NCI-H226 (cell line): ENCODE measurements at regions not wholly inside any gene's neighbourhood (a gene's known extent, or its start where the extent isn't known, plus 50 kb on each side); places are given as distances from the start of the nearest gene placed in this dataset.

Experiments used
- DNase-seq: peaks from one replicate; pipeline ENCODE4 v3.0.0-alpha.2; 2015

GRCh38 chr11:28512143-28512756 lies 404.1 kb downstream of the METTL15 start:
- DNase-seq = no peak

GRCh38 chr11:28505232-28505631 lies 397.0 kb downstream of the METTL15 start:
- no peak for DNase-seq

DNA sequence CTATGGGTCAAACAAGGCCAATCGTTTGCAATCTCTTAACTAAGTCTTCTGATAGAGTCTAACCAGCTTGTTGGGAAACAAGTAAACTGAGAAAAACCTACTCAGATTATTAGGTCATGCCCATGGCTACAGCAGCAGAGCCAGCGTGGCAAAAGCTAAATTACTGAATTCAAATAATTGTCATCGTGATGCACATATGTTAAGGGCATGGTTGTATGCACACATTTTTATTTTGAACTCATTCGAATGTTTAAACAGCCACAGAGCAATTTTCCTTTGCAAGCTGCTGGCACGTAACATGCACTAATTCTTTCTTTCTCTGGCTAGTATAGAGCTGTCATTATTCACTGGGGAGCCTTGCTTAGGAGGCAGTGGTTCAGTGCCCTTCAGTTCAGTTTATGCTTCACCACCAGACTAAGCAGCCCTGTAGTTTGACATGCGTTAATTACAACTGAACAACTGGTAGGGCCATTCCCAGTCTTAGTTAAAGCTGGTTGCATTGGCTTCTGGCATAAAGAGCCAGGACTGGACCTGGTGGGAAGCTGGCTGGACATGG lies 396.4 kb downstream of the METTL15 start:
- DNase-seq = no peak

- no peak for DNase-seq
These were observed 387.1 kb downstream of the METTL15 start for GRCh38 chr11:28495333-28495732.

DNA sequence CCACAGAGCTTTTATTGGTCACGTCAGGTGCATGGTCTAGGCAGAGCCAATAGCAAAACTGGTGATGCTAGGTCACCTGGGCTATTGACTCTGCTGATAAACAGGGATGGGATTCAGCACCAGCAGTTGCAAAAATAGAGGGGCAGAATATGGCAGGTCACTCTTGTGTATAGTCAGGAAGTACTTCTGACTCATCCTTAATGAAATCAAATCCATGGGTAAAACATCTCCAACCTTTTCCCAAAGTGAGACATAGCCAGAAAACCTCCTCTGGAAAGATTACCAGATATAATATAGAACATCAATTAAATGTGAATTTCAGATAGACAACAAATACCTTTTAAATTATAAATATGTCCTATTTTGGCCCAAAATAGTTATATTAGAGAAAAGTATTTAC lies 383.2 kb downstream of the METTL15 start:
- peak; percentile 8 for DNase-seq

DNA sequence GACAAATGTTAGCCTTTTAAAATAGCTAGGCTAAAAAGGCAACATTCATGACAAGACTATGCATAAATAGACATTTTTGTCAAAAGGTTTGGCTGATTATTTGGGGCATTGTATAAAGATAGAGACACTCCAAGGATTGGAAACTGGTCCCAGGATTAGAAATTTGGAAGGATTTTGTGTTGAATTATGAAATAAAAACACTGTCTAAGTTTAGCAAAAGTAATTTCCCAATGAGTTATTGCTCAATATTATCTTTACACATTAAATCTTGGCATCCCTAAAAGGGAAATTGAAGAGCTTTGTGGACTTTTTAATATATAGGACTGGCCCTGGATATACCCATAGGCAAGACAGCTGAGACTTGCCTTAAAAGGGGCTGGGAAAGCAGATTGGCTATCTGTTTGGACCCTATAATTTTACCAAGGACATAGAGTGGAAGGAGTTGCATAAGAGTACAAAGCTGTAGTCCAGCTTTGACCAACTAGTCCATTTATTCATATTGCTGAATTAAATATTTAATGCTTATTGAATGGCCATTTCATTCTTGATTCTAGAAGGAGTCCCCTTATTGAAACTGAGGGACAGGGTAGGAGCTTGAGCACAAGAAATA lies 382.7 kb downstream of the METTL15 start:
- no peak for DNase-seq

DNA sequence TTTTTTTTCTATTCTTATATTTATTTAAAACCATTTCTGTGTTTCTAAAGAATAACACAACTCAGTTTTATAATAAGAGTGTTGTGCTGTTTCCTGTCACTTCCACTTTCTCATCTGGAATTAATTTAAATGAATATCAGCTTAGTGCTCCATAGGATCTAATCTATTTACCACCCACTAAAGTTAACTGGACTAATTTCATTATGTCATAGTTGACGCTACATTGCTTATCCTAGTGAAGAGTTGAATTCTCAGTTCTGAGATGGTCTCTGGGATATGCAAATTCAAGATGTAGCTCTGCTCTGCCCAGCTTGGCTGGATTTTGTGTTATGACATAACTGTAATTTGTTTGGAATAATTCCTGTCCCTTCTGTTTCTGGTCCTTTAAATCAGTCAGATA lies 380.1 kb downstream of the METTL15 start:
- no peak for DNase-seq

GRCh38 chr11:28483072-28483867 lies 375.1 kb downstream of the METTL15 start:
- DNase-seq = no peak

- DNase-seq = no peak
These were observed 374.5 kb downstream of the METTL15 start for GRCh38 chr11:28482666-28483065.

GRCh38 chr11:28481616-28482480 lies 373.7 kb downstream of the METTL15 start:
- no peak for DNase-seq

GRCh38 chr11:28480406-28480805 lies 372.2 kb downstream of the METTL15 start:
- no peak for DNase-seq

GRCh38 chr11:28476864-28477263 lies 368.7 kb downstream of the METTL15 start:
- DNase-seq = no peak

GRCh38 chr11:28476049-28476448 lies 367.9 kb downstream of the METTL15 start:
- DNase-seq = no peak

DNA sequence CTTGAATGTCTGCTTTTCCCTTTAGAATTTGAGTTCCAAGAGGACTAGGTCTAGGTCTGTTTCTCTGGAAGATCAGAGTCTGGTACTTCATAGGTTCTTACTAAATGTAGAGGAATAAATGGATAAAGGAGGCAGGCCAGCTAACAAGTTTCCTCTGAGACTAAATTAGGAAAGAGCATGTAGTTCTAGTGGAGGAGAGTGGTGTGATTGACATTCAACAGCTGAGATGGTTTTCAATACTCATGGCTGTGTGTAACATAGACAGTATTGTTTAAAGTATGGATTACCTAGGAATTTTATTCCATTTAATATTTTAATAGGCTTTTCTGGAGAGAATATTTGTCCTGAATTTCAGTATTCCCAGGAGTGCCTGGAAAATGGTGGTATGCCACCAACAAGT lies 364.7 kb downstream of the METTL15 start:
- DNase-seq = no peak

GRCh38 chr11:28471537-28471936 lies 363.3 kb downstream of the METTL15 start:
- no peak for DNase-seq

DNA sequence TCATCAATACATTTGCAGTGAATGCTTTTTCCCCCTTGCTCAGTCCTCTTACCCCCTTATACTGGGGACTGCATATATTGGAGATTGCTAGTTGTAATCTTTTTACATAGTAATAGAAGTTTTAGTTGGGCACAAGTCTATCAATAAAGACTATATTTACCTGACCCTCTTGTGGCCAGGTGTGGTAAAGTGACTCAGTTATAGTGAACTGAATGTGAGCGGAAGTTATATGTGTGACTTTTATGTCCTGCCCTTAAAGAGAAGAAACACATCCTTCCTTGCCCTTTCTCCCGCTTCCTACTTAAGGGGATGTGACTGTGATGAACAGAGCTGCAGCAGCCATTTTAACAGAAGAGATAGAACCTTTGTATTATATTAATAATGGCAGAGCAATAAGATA lies 362.0 kb downstream of the METTL15 start:
- DNase-seq = no peak

GRCh38 chr11:28466506-28466905 lies 358.3 kb downstream of the METTL15 start:
- no peak for DNase-seq

DNA sequence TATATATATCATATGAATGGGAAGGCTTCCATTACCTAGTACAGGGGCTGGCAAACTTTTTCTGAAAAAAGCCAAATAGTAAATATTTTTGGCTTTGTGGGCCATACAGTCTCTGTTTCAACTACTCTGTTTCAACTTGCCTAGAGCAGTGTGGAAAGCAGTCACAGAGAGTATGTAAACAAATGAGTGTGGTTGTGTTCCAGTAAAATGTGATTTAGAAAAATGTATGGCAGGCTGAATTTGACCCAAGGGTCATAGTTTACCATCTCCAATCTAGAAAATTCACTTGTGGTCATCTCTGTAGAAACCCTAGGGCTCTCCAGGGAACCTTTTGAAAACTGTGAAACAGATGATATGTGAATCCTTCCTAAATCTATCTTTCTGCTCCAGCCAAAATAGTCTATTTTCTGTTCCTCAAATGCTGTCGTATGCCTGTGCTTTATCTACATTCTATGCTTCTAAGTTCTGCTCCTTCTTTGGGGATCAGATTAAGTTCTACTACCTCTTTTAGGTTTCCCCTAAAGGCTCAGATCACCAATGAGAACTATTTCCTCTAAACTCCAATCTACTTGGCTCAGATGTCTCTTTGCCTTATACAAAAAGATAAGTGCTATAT lies 356.2 kb downstream of the METTL15 start:
- no peak for DNase-seq

DNA sequence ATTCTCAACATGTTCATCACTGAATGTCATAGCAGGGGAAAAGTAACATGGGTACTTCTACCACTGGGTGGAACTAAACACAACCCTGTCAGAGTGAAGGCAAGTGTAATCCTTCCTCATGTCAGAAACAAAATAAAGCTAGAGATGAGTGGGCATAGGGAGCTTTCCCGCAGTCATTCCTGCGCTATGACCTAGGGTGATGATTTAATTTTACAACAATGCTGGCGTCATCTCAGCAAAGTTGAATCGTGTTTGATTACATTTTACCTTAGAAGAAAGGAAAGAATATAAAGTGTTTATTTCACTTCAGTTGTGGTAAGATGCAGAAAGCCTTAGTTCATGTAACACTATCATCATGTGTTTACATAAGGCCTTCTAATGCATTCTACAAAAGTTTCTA lies 355.6 kb downstream of the METTL15 start:
- peak; percentile 33 for DNase-seq

GRCh38 chr11:28461846-28462245 lies 353.7 kb downstream of the METTL15 start:
- DNase-seq = no peak

DNA sequence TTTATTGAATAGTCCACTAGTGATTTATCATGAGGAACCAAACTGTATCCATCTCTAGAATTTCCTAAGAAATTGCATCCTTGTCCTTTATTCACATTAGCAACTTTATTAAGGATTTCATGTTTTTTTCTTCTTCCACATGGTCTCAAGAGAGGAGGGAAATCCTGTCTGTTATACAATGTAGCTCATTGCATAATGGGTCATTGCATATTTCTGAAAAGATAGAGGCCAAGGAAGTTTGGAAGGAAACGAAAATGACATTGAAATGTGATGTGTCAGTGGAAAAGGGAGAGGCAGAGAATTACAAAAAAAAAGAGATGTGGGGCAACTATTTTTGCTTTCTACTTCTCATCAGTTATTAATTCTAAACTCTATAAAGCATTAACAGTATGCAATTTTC lies 353.1 kb downstream of the METTL15 start:
- peak; percentile 67 for DNase-seq

GRCh38 chr11:28460348-28460747 lies 352.2 kb downstream of the METTL15 start:
- DNase-seq = no peak
